Vagina (tissue), 2 donors: ENCODE measurements at regions not wholly inside any gene's neighbourhood (a gene's known extent, or its start where the extent isn't known, plus 50 kb on each side); places are given as distances from the start of the nearest gene placed in this dataset.

Experiments used
- POLR2A ChIP-seq, 2 donors: fragments of 450-650 bp; IDR thresholded peaks; one replicate each; pipeline ENCODE4 v1.6.1; 2017; ENCODE audit warnings: antibody characterized with exemption in 2 of 2, mild to moderate bottlenecking in 2 of 2, moderate library complexity in 2 of 2
- POLR2AphosphoS5 ChIP-seq, 2 donors: sonication (generic); formaldehyde crosslinking; IDR thresholded peaks; one replicate each; pipeline ENCODE4 v1.9.0; 2017; ENCODE audit warnings: antibody characterized with exemption in 2 of 2, mild to moderate bottlenecking in 2 of 2, low read depth in 1 of 2; ENCODE audit not compliant: insufficient read depth in 1 of 2
- TF ChIP-seq, protein P1 (sequence below), 3 experiments: fragments of 450-650 bp in 2 of 3; fragments of 200-600 bp in 1 of 3; sonication (generic) in 1 of 3; IDR thresholded peaks; one replicate each; pipeline ENCODE4 v1.5.1; 2017 to 2019; ENCODE audit warnings: antibody characterized with exemption in 3 of 3, mild to moderate bottlenecking in 2 of 3, moderate library complexity in 2 of 3

DNA sequence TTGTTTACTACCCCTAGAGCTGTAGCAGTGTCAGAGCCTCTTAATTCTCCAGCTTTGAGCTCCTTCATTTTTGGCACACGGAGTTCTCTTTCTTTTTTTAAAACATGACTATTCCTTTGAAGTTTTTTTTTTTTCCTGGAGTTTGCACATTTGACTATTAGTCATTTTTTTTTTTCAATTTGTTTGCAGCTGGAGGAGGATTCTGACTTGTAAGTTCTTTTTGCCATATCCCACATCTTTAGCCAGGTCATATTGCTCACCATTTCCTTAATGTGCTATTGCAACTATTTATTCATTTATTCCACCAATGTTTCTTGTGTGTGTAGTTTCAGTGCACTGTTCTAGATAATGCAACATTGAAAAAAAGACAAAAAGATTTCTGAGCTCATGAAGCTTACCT is 166.3 kb upstream of the ARHGAP20 start:
- TF ChIP-seq, protein P1, sequence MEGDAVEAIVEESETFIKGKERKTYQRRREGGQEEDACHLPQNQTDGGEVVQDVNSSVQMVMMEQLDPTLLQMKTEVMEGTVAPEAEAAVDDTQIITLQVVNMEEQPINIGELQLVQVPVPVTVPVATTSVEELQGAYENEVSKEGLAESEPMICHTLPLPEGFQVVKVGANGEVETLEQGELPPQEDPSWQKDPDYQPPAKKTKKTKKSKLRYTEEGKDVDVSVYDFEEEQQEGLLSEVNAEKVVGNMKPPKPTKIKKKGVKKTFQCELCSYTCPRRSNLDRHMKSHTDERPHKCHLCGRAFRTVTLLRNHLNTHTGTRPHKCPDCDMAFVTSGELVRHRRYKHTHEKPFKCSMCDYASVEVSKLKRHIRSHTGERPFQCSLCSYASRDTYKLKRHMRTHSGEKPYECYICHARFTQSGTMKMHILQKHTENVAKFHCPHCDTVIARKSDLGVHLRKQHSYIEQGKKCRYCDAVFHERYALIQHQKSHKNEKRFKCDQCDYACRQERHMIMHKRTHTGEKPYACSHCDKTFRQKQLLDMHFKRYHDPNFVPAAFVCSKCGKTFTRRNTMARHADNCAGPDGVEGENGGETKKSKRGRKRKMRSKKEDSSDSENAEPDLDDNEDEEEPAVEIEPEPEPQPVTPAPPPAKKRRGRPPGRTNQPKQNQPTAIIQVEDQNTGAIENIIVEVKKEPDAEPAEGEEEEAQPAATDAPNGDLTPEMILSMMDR (IDR thresholded peaks at IDR 0.05): no peak
- TF ChIP-seq POLR2A (IDR thresholded peaks at IDR 0.05) (no peak), POLR2AphosphoS5 (IDR thresholded peaks at IDR 0.05; ENCODE audit: insufficient read depth in 1 of 2, low read depth in 1 of 2) (no peak)
